Upper lobe of left lung (tissue), 6 donors: ENCODE measurements at regions not wholly inside any gene's neighbourhood (a gene's known extent, or its start where the extent isn't known, plus 50 kb on each side); places are given as distances from the start of the nearest gene placed in this dataset.

Experiments used
- ATAC-seq, 2 donors: fragments of 200-7000 bp; cut with Tn5 transposase; one replicate each; pipeline ENCODE4 v1.9.1; 2022; ENCODE audit warnings: mild to moderate bottlenecking in 2 of 2, moderate library complexity in 2 of 2; ENCODE audit not compliant: low FRiP score in 2 of 2
- DNase-seq, 2 donors: peaks; one replicate each; pipeline ENCODE4 v3.0.0-alpha.2; 2019 to 2020
- H3K27ac ChIP-seq, 4 donors: fragments of 200-600 bp; sonication (generic); one replicate each; pipeline ENCODE4 v1.5.1; 2016 to 2019
- H3K27me3 ChIP-seq, 4 donors: fragments of 200-600 bp; sonication (generic); one replicate each; pipeline ENCODE4 v1.5.1; 2017 to 2019
- H3K36me3 ChIP-seq, 4 donors: fragments of 200-600 bp; sonication (generic); one replicate each; pipeline ENCODE4 v1.5.1; 2016 to 2019
- H3K4me1 ChIP-seq, 4 donors: fragments of 200-600 bp; sonication (generic); one replicate each; pipeline ENCODE4 v1.5.1; 2018 to 2019
- H3K4me3 ChIP-seq, 4 donors: fragments of 200-600 bp; sonication (generic); one replicate each; pipeline ENCODE4 v1.5.1; 2017 to 2019; ENCODE audit warnings: mild to moderate bottlenecking in 2 of 4, moderate library complexity in 1 of 4
- H3K9me3 ChIP-seq, 4 donors: fragments of 200-600 bp; sonication (generic); one replicate each; pipeline ENCODE4 v1.5.1; 2018 to 2019
- CTCF ChIP-seq, 6 experiments: fragments of 450-650 bp in 4 of 6; fragments of 200-600 bp in 2 of 6; sonication (generic) in 2 of 6; IDR thresholded peaks; one replicate each; pipeline ENCODE4 v1.5.1; 2016 to 2019; ENCODE audit warnings: antibody characterized with exemption in 6 of 6
- EP300 ChIP-seq, 4 donors: sonication (generic); formaldehyde crosslinking; IDR thresholded peaks; one replicate each; pipeline ENCODE4 v1.5.1; 2017; ENCODE audit warnings: antibody characterized with exemption in 4 of 4, control low read depth in 2 of 4
- POLR2A ChIP-seq, 4 donors: fragments of 450-650 bp; IDR thresholded peaks; one replicate each; pipeline ENCODE4 v1.5.1; 2016 to 2017; ENCODE audit warnings: antibody characterized with exemption in 4 of 4, mild to moderate bottlenecking in 2 of 4
- POLR2AphosphoS5 ChIP-seq, 2 donors: sonication (generic); formaldehyde crosslinking; IDR thresholded peaks; one replicate each; pipeline ENCODE4 v1.5.1; 2017; ENCODE audit warnings: antibody characterized with exemption in 2 of 2
- WGBS, 2 donors: methylation state at CpG; one replicate each; pipeline ENCODE4 v1.1.5; 2017 to 2018; 5-methylcytosine and 5-hydroxymethylcytosine counted together
- donor health status: DM: no; HTN: no; CAD: no; lungs with moderate emphysema.
- donor health status: DM: no; HTN: yes; CAD: no; lungs with severe emphysema.

- ATAC-seq (no peak), DNase-seq (no peak)
- H3K36me3 ChIP-seq = no peaks in the 10 kb centered on the region
- WGBS, 2 donors = 76 to 83% methylated on average over 3 of the region's 3 CpGs
- H3K27ac ChIP-seq = no peak overlapping the region
- H3K4me3 ChIP-seq = no peak overlapping the region
- TF ChIP-seq CTCF (IDR thresholded peaks at IDR 0.05) = no peak
- no peak for TF ChIP-seq POLR2AphosphoS5 (IDR thresholded peaks at IDR 0.05)
- TF ChIP-seq EP300 (IDR thresholded peaks at IDR 0.05) = no peak
- TF ChIP-seq POLR2A (IDR thresholded peaks at IDR 0.05) = no peak
- no peaks in the 10 kb centered on the region for H3K4me1 ChIP-seq
- no peaks in the 10 kb centered on the region for H3K9me3 ChIP-seq
- no peaks in the 10 kb centered on the region for H3K27me3 ChIP-seq
Observed at GRCh38 chr5:89425062-89425461, 542.1 kb upstream of the MEF2C start.

- Histone ChIP-seq H3K27ac (no peak overlapping the region), H3K9me3 (no peaks in the 10 kb centered on the region), H3K27me3 (no peaks in the 10 kb centered on the region), H3K4me3 (no peak overlapping the region), H3K36me3 (no peaks in the 10 kb centered on the region), H3K4me1 (no peaks in the 10 kb centered on the region)
- DNase-seq (no peak), ATAC-seq (peak in 1 of 2 donors; percentile 44)
- WGBS, 2 donors = 23 to 45% methylated on average over 1 of the region's 1 CpG
- TF ChIP-seq EP300 (IDR thresholded peaks at IDR 0.05) = no peak
Observed at GRCh38 chr5:89421035-89421434, 538.1 kb upstream of the MEF2C start.

- H3K4me1 ChIP-seq = no peaks in the 10 kb centered on the region
- DNase-seq (peak in 1 of 2 donors; percentile 23), ATAC-seq (no peak)
- H3K9me3 ChIP-seq = no peaks in the 10 kb centered on the region
- H3K36me3 ChIP-seq = no peaks in the 10 kb centered on the region
- no peak overlapping the region for H3K4me3 ChIP-seq
- no peak for TF ChIP-seq POLR2A (IDR thresholded peaks at IDR 0.05)
- TF ChIP-seq CTCF (IDR thresholded peaks at IDR 0.05) = no peak
- no peak for TF ChIP-seq POLR2AphosphoS5 (IDR thresholded peaks at IDR 0.05)
- no peak for TF ChIP-seq EP300 (IDR thresholded peaks at IDR 0.05)
- H3K27ac ChIP-seq = peak overlapping the region in 1 of 4 donors; percentile 50
- 66 to 74% methylated on average over 3 of the region's 3 CpGs for WGBS, 2 donors
- no peaks in the 10 kb centered on the region for H3K27me3 ChIP-seq
Observed at GRCh38 chr5:89418407-89419085, 535.6 kb upstream of the MEF2C start.

GRCh38 chr5:89417990-89418389 is 535.0 kb upstream of the MEF2C start:
- H3K27me3 ChIP-seq = no peaks in the 10 kb centered on the region
- TF ChIP-seq POLR2A (IDR thresholded peaks at IDR 0.05) = no peak
- TF ChIP-seq EP300 (IDR thresholded peaks at IDR 0.05) = no peak
- no peak for TF ChIP-seq CTCF (IDR thresholded peaks at IDR 0.05)
- 100% methylated on average over 2 of the region's 2 CpGs for WGBS, 2 donors
- no peaks in the 10 kb centered on the region for H3K4me1 ChIP-seq
- H3K4me3 ChIP-seq = no peak overlapping the region
- H3K27ac ChIP-seq = peak overlapping the region in 1 of 4 donors; percentile 50
- ATAC-seq (no peak), DNase-seq (no peak)
- no peaks in the 10 kb centered on the region for H3K36me3 ChIP-seq
- no peaks in the 10 kb centered on the region for H3K9me3 ChIP-seq

- Histone ChIP-seq H3K4me3 (no peak overlapping the region), H3K27me3 (no peaks in the 10 kb centered on the region), H3K9me3 (no peaks in the 10 kb centered on the region), H3K4me1 (no peaks in the 10 kb centered on the region), H3K27ac (no peak overlapping the region), H3K36me3 (no peaks in the 10 kb centered on the region)
- TF ChIP-seq POLR2AphosphoS5 (IDR thresholded peaks at IDR 0.05) = no peak
- no peak for TF ChIP-seq EP300 (IDR thresholded peaks at IDR 0.05)
- no peak for TF ChIP-seq CTCF (IDR thresholded peaks at IDR 0.05)
- TF ChIP-seq POLR2A (IDR thresholded peaks at IDR 0.05) = no peak
- DNase-seq = no peak
- ATAC-seq = no peak
- 89 to 91% methylated on average over 3 of the region's 3 CpGs for WGBS, 2 donors
Observed at GRCh38 chr5:89417515-89417914, 534.5 kb upstream of the MEF2C start.
